Endothelial cell of umbilical vein (primary cell): ENCODE measurements at regions not wholly inside any gene's neighbourhood (a gene's known extent, or its start where the extent isn't known, plus 50 kb on each side); places are given as distances from the start of the nearest gene placed in this dataset.

Source experiments
- BruUV-seq: library from RNA; stranded (reverse); fragments of 400-500 nt; replicated peaks from 2 replicates; lab custom pipeline; 2021; lab: Mats Ljungman, UMichigan
- CTCF ChIA-PET: fragments of 300-600, 350-600 bp; sonication (Branson Sonifier 250); formaldehyde crosslinking; loops from one replicate; lab custom pipeline; 2021; ENCODE audit warnings: antibody characterized with exemption, inconsistent platforms; lab: Charles Lee
- POLR2A ChIA-PET: fragments of 300-600, 350-600 bp; sonication (Branson Sonifier 250); formaldehyde crosslinking; loops from one replicate; lab custom pipeline; 2021; ENCODE audit warnings: antibody characterized with exemption, inconsistent platforms; lab: Charles Lee
- DNase-seq: peaks from one replicate; pipeline ENCODE4 v3.0.0-alpha.2; 2011; ENCODE audit warnings: low read depth, low spot score
- FAIRE-seq: peaks from 2 replicates; lab custom pipeline; 2011; peaks lifted over from hg19 to GRCh38; lab: Jason Lieb, UNC
- H2AFZ ChIP-seq: 2 replicates; pipeline ENCODE4 v1.6.0; 2012; ENCODE audit warnings: low read depth, low read length, control low read depth, inconsistent platforms
- H3K27ac ChIP-seq: 2 replicates; pipeline ENCODE4 v1.5.1; 2011; ENCODE audit warnings: low read depth, mild to moderate bottlenecking, control low read depth, low read length, moderate library complexity; ENCODE audit not compliant: insufficient read depth
- H3K27me3 ChIP-seq, 2 experiments: 2 replicates each; pipeline versions ENCODE4 v1.6.0 to v1.6.1; 2011; ENCODE audit warnings: low read length in 2 of 2, mixed read lengths in 1 of 2; ENCODE audit not compliant: control insufficient read depth in 2 of 2, insufficient read depth in 2 of 2
- H3K36me3 ChIP-seq, 2 experiments: 2 replicates in 1 of 2; 3 replicates in 1 of 2; pipeline ENCODE4 v1.5.1; 2011; ENCODE audit warnings: low read length in 2 of 2, mild to moderate bottlenecking in 1 of 2, moderate library complexity in 1 of 2; ENCODE audit not compliant: control insufficient read depth in 2 of 2, insufficient read depth in 2 of 2; ENCODE audit errors: extremely low read depth in 1 of 2
- H3K4me1 ChIP-seq: 3 replicates; pipeline ENCODE4 v1.5.1; 2011; ENCODE audit warnings: mild to moderate bottlenecking, low read length; ENCODE audit not compliant: control insufficient read depth, insufficient read depth; ENCODE audit errors: extremely low read depth
- H3K4me2 ChIP-seq: 2 replicates; pipeline ENCODE4 v1.6.1; 2011; ENCODE audit warnings: low read length, control low read depth, mixed read lengths; ENCODE audit not compliant: insufficient read depth
- H3K4me3 ChIP-seq, 3 experiments: fragments of 200-600 bp in 1 of 3; sonication (generic), shearing (Covaris generic) in 1 of 3; replicated peaks in 1 of 3; 2 replicates each; pipeline ENCODE4 v1.5.1; 2011 to 2016; ENCODE audit warnings: control low read depth in 3 of 3, low read length in 3 of 3, mild to moderate bottlenecking in 2 of 3, inconsistent platforms in 1 of 3, low read depth in 1 of 3, moderate library complexity in 1 of 3; ENCODE audit not compliant: insufficient read depth in 1 of 3
- H3K79me2 ChIP-seq: 2 replicates; pipeline ENCODE4 v1.6.0; 2012; ENCODE audit warnings: low read length, inconsistent platforms; ENCODE audit not compliant: control insufficient read depth, insufficient read depth
- H3K9ac ChIP-seq: replicated peaks from 2 replicates; pipeline ENCODE3; 2011; ENCODE audit warnings: low read length, control low read depth; ENCODE audit not compliant: insufficient read depth; ENCODE audit errors: extremely low read depth
- H3K9me1 ChIP-seq: replicated peaks from 3 replicates; pipeline ENCODE4 v1.6.0; 2011; ENCODE audit warnings: mild to moderate bottlenecking, low read length; ENCODE audit not compliant: control insufficient read depth, insufficient read depth; ENCODE audit errors: extremely low read depth
- H3K9me3 ChIP-seq: replicated peaks from 2 replicates; pipeline ENCODE4 v1.5.1; 2012; ENCODE audit warnings: low read length, inconsistent platforms; ENCODE audit not compliant: control insufficient read depth, insufficient read depth
- H4K20me1 ChIP-seq: replicated peaks from 2 replicates; pipeline ENCODE3; 2011; ENCODE audit warnings: mild to moderate bottlenecking, low read length; ENCODE audit not compliant: control insufficient read depth, insufficient read depth; ENCODE audit errors: extremely low read depth
- CTCF ChIP-seq, 2 donors: IDR thresholded peaks; 1 replicate in 1 of 2; 2 replicates in 1 of 2; pipeline ENCODE4 v1.5.1; 2011; ENCODE audit warnings: low read length in 2 of 2, mild to moderate bottlenecking in 2 of 2, moderate library complexity in 2 of 2, control low read depth in 1 of 2, inconsistent platforms in 1 of 2, low read depth in 1 of 2; ENCODE audit not compliant: insufficient read depth in 1 of 2; ENCODE audit errors: extremely low read depth in 1 of 2
- EZH2 ChIP-seq: IDR thresholded peaks from 2 replicates; pipeline ENCODE4 v1.6.1; 2012; ENCODE audit warnings: borderline replicate concordance, low read depth, mild to moderate bottlenecking, moderate library complexity, low read length, inconsistent platforms; ENCODE audit not compliant: severe bottlenecking
- FOS ChIP-seq: IDR thresholded peaks from 2 replicates; pipeline ENCODE4 v1.6.1; 2011; ENCODE audit warnings: mild to moderate bottlenecking, low read length, moderate library complexity, borderline replicate concordance; ENCODE audit not compliant: insufficient read depth
- GATA2 ChIP-seq: IDR thresholded peaks from 2 replicates; pipeline ENCODE4 v1.7.0; 2011; ENCODE audit warnings: low read depth, mild to moderate bottlenecking, moderate library complexity, mixed read lengths, low read length; ENCODE audit not compliant: insufficient read length, insufficient read depth
- JUN ChIP-seq: IDR thresholded peaks from 2 replicates; pipeline ENCODE4 v1.6.1; 2011; ENCODE audit warnings: borderline replicate concordance, low read depth; ENCODE audit not compliant: insufficient read length, insufficient read depth
- MAX ChIP-seq: IDR thresholded peaks from 2 replicates; pipeline ENCODE4 v1.6.1; 2011; ENCODE audit not compliant: insufficient read depth, insufficient read length
- MYC ChIP-seq: IDR thresholded peaks from one replicate; pipeline ENCODE4 v1.6.1; 2011; ENCODE audit warnings: mild to moderate bottlenecking, low read depth, low read length
- POLR2A ChIP-seq: IDR thresholded peaks from 2 replicates; pipeline ENCODE4 v1.6.1; 2012; ENCODE audit warnings: low read depth, mild to moderate bottlenecking, control low read depth, low read length
- POLR2AphosphoS5 ChIP-seq: IDR thresholded peaks from 2 replicates; pipeline ENCODE4 v1.6.1; 2012; ENCODE audit warnings: low read depth, mild to moderate bottlenecking, control low read depth, low read length, moderate library complexity; ENCODE audit not compliant: insufficient read depth
- dilution Hi-C: fragments of 300-500 bp; cut with MboI; formaldehyde crosslinking; loops from one replicate; pipeline ENCODE4 v1.15.0; 2019; ENCODE audit warnings: low sequenced_read_pairs; ENCODE audit not compliant: extremely low pct_ligation_motif_present
- intact Hi-C: fragments of 100-400 bp; cut with micrococcal nuclease; formaldehyde crosslinking; loops from one replicate; pipeline ENCODE4 v1.10.0; 2022

- Histone ChIP-seq H3K79me2 (no peaks in the 10 kb centered on the region), H3K9me1 (no peaks in the 10 kb centered on the region), H3K4me2 (no peak overlapping the region), H2AFZ (no peak overlapping the region), H4K20me1 (no peaks in the 10 kb centered on the region), H3K9me3 (peaks cover 2% of the 10 kb centered on the region), H3K27me3 (no peaks in the 10 kb centered on the region), H3K4me1 (no peaks in the 10 kb centered on the region), H3K27ac (no peak overlapping the region), H3K9ac (no peak overlapping the region), H3K36me3 (no peaks in the 10 kb centered on the region), H3K4me3 (no peak overlapping the region)
- no TSS peak for BruUV-seq
- ChIA-PET CTCF (no interaction called here), POLR2A (no interaction called here)
- FAIRE-seq = no peak
- DNase-seq = no peak
- TF ChIP-seq POLR2A (no peak), GATA2 (no peak), CTCF (IDR thresholded peaks at IDR 0.05; ENCODE audit: extremely low read depth in 1 of 2, insufficient read depth in 1 of 2, low read depth in 1 of 2, low read length in 2 of 2) (no peak), EZH2 (no peak), MYC (no peak)
- intact Hi-C loops = no loop called here
- dilution Hi-C loops = no loop called here
These were observed 306.6 kb upstream of the CYRIA start for GRCh38 chr2:16972276-16972675.

GRCh38 chr2:16971722-16972234 is 306.1 kb upstream of the CYRIA start:
- Histone ChIP-seq H3K4me3 (no peak overlapping the region), H3K4me2 (no peak overlapping the region), H3K79me2 (no peaks in the 10 kb centered on the region), H3K27me3 (no peaks in the 10 kb centered on the region), H4K20me1 (no peaks in the 10 kb centered on the region), H2AFZ (no peak overlapping the region), H3K9me3 (peaks cover 2% of the 10 kb centered on the region), H3K9ac (no peak overlapping the region), H3K27ac (no peak overlapping the region), H3K4me1 (no peaks in the 10 kb centered on the region), H3K36me3 (no peaks in the 10 kb centered on the region), H3K9me1 (no peaks in the 10 kb centered on the region)
- CTCF ChIA-PET = no interaction called here
- TF ChIP-seq MAX = no peak
- no peak for TF ChIP-seq FOS
- no peak for TF ChIP-seq GATA2
- no peak for TF ChIP-seq JUN
- TF ChIP-seq EZH2 = no peak
- no peak for TF ChIP-seq CTCF (IDR thresholded peaks at IDR 0.05; ENCODE audit: extremely low read depth in 1 of 2, insufficient read depth in 1 of 2, low read depth in 1 of 2, low read length in 2 of 2)
- no peak for TF ChIP-seq POLR2A
- no peak for TF ChIP-seq MYC
- no peak for TF ChIP-seq POLR2AphosphoS5
- dilution Hi-C loops (no loop called here), intact Hi-C loops (no loop called here)
- no TSS peak for BruUV-seq
- POLR2A ChIA-PET = no interaction called here
- no peak for DNase-seq
- FAIRE-seq = no peak
